GM12891 (cell line): ENCODE measurements at regions not wholly inside any gene's neighbourhood (a gene's known extent, or its start where the extent isn't known, plus 50 kb on each side); places are given as distances from the start of the nearest gene placed in this dataset.

Source experiments
- DNase-seq: peaks from one replicate; pipeline ENCODE4 v3.0.0; 2011; ENCODE audit warnings: low spot score; ENCODE audit not compliant: insufficient read length
- FAIRE-seq: peaks from 2 replicates; lab custom pipeline; 2011; peaks lifted over from hg19 to GRCh38; lab: Jason Lieb, UNC
- PAX5 ChIP-seq: IDR thresholded peaks from 2 replicates; pipeline ENCODE4 v1.6.1; 2011; ENCODE audit warnings: low read length, moderate library complexity, mild to moderate bottlenecking; ENCODE audit not compliant: insufficient read depth, severe bottlenecking
- POLR2A ChIP-seq: IDR thresholded peaks from 2 replicates; pipeline ENCODE4 v1.6.1; 2011; ENCODE audit warnings: low read depth, low read length, control low read depth
- POLR2AphosphoS5 ChIP-seq: IDR thresholded peaks from 2 replicates; pipeline ENCODE4 v1.6.1; 2011; ENCODE audit warnings: low read depth, low read length, control low read depth
- POU2F2 ChIP-seq: IDR thresholded peaks from 2 replicates; pipeline ENCODE4 v1.6.1; 2011; ENCODE audit warnings: low read depth, mild to moderate bottlenecking, control low read depth, low read length, moderate library complexity
- SPI1 ChIP-seq: IDR thresholded peaks from 2 replicates; pipeline ENCODE4 v1.6.1; 2011; ENCODE audit warnings: low read depth, low read length, control low read depth
- TAF1 ChIP-seq: IDR thresholded peaks from 2 replicates; pipeline ENCODE4 v1.6.1; 2011; ENCODE audit warnings: low read depth, low read length, control low read depth

DNA sequence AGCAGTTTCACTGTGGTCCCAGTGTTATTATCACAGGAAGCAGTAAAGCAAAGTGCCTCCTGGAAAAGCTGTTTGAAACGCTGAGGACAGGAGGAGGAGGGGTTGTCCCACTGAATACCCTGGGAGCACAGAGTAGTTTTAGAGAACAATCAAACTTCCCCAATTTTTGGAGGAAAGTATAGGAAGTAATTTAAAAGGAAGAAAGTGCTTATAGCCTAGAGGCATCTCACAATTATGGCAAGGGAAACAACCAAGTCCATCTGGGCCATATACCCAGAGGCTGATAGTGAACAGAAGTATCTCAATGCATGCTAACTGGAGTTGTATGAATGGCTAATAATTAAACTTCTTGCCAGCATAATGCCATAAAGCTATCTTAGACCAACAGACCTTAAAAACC, 137.2 kb upstream of the EPHA6 start:
- no peak for DNase-seq
- no peak for FAIRE-seq
- TF ChIP-seq TAF1 (no peak), PAX5 (no peak), SPI1 (no peak), POU2F2 (no peak), POLR2AphosphoS5 (no peak), POLR2A (no peak)

DNA sequence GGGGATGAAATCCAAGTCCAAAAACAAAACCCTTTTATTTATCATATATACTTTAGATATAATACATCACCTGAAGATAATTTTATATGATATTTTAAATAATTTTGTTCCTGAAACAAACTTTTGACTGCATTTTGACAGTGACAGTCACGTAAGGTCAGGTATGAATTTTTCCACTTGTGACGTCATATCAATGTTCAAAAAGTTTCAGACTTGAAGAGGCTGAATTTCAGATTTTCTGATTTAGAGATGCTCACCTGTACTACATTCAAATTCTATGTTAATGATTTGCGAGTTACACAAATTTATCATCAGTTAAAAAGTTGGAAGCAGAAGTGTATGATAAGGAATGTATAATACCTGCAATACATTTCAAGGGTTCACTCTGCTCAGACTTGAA, 136.1 kb upstream of the EPHA6 start:
- TF ChIP-seq SPI1: no peak
- FAIRE-seq (no peak), DNase-seq (no peak)

DNA sequence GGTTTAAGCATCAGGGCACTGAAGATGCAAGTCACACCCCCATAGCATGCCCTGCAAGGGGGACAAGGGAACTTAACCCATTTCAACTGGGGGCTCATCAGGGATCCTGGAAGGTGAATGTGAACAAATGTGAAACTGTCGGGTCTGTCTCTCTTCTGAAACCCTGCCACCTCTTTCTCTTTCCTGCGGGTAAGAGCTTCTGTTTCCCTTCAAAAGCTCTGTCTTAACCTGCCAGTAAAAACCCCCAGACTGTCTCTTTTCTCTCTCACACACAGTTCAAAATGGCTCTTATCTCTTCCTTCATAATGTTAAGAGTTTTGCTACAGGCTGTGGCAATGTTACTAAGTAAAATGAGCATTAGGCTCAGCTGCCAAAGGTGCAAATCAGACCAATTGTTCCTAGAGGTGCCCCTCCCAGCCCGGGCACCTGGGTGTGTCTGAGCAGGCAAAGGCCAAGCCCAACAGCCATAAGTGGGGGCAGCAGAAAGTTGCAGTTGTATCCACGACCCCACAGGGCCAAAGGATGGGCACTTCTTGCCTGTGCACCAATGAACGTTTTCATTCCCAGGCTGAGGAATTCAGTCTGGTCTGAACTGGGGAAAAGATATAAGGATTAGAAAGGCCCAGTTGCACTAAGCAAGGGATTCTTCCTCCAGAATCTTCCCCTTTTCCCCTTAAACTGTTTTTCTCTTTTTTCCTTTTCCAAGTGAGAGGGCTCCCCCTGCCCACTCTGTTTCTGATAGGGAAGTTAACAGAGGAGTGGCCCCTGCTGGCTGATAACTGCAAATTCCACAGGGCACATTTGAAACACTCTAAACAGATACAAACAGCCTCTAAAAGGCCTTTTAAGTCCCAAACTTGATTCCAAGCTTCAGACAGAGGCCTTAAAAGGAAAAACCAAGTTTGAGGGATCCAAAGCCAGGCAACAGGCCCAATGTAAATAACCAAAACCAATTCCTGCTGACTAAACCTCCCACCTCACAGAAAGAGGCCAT, 113.8 kb upstream of the EPHA6 start:
- no peak for DNase-seq
- FAIRE-seq: no peak

DNA sequence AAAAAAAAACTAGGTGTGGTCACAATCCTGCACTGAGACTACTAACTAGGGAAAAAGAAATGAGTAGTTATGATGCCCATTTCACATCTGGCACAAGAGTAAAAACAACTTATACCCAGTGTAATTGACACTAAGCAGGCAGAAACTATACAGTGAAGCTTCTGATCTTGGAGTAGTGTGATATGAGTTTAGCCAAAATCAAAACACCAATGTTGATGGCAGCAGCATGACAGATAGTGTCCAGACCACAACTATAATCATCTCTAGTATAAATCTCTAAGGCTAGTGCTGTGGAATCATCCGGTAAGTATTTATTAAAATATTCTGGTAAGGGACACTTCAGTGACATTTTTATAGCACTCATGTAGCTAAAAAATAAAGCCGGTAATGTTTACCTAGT, 108.5 kb upstream of the EPHA6 start:
- FAIRE-seq (no peak), DNase-seq (no peak)
- TF ChIP-seq SPI1: no peak
- no peak for TF ChIP-seq POLR2A
- no peak for TF ChIP-seq TAF1
- no peak for TF ChIP-seq PAX5
- TF ChIP-seq POLR2AphosphoS5: no peak
- no peak for TF ChIP-seq POU2F2

More for the DNA sequence above, 113.8 kb upstream of the EPHA6 start:
- TF ChIP-seq POU2F2 (no peak), PAX5 (no peak), SPI1 (no peak), POLR2AphosphoS5 (no peak), POLR2A (no peak), TAF1 (no peak)

DNA sequence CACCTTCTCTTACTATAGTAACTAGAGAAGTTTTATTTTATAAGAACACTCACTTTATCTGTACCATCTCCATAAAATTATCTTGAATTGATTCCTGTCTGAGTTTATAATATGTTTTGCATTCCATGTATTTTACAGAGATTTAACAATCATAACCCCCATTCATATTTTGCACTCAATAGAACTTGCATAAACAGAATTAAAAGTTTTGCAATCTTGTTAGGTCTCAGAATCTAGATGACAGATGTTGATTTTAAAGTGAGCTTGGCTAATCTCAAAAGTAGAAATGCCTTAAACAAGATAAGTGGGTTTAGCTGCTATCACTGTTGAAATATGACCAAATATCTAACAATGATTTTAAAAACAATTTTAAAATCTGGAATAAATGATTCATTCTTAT, 107.9 kb upstream of the EPHA6 start:
- no peak for TF ChIP-seq POU2F2
- TF ChIP-seq TAF1: no peak
- TF ChIP-seq POLR2A: no peak
- TF ChIP-seq POLR2AphosphoS5: no peak
- no peak for TF ChIP-seq SPI1
- TF ChIP-seq PAX5: no peak
- FAIRE-seq (no peak), DNase-seq (no peak)

DNA sequence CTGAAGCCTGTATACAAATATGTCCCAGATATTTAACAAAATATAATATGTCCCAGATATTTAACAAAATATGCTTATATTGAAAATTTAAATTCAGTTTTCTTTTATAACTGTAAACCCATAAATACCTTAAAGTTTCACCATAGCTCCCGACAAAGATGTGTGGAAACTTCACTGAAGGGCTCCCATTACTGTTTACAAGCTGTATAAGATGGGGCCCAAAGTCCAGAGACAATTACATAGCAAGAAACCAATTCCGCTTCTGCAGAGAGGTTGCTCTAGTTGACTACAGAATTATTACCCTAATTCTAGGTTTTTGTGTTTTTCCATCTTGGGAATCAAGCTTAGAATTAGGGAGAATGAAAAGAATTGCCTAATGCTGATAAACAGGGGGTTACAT, 102.6 kb upstream of the EPHA6 start:
- FAIRE-seq (no peak), DNase-seq (no peak)

DNA sequence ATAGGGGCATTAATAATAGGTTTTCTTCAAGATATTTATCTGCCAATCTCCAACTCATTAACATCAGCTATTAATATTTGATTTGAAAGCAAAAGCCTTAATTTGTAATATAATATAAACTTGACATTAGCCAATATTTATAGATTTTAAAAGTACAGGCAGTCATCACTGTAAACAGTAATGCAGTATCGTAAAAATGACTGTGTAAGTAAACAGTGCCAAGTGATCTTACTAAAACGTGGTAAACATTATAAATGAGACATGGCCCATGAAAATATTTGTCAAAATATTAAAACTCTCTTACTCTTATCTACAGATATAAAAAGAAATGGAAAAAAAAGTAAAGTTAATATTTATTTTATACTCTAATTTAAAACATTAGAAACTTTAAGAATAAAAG, 101.6 kb upstream of the EPHA6 start:
- DNase-seq (no peak), FAIRE-seq (no peak)
- TF ChIP-seq POLR2AphosphoS5 (no peak), POLR2A (no peak), SPI1 (no peak)

More for the DNA sequence above, 102.6 kb upstream of the EPHA6 start:
- TF ChIP-seq POU2F2 (no peak), POLR2A (no peak), PAX5 (no peak), POLR2AphosphoS5 (no peak)

DNA sequence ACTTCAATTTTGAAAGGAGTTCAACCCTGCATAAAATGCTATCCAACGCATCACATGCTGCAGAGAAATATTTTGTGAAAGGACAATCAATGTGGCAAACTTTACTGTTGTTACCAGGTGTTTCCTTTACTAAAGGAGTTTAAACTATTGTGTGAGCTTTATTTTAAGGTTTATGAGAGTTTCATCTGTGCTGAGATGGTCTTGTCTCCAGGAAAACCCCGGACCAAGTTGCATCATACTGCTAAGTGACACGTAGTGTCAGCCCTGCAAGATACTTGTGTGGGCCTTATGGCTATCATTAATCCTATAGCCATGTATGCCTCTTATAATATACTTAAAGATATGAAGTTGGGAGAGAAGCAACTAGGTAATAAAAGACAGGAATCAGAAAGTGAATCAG, 94.5 kb upstream of the EPHA6 start:
- FAIRE-seq (no peak), DNase-seq (no peak)
- no peak for TF ChIP-seq POLR2AphosphoS5
- TF ChIP-seq POU2F2: no peak
- TF ChIP-seq TAF1: no peak
- TF ChIP-seq POLR2A: no peak
- TF ChIP-seq SPI1: no peak
- no peak for TF ChIP-seq PAX5

DNA sequence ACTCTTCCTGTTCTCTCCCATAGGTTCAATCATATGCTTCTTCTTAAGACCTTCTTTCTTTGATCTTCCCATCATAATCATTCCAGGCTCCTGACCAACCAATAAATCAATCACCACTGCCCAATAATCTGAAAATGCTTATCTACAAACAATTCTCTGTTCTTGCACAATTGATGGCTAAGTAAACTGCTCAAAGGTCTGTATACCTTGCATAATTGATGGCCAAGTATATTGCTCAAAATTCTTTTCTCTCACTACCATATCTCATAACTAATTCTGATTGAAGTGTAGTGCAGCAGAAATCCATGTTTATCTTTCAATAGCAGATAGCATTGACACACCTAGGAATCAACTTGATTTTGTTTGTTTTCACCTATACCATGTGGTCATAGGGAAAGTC, 83.4 kb upstream of the EPHA6 start:
- no peak for DNase-seq
- no peak for FAIRE-seq
- TF ChIP-seq SPI1 (no peak), PAX5 (no peak), POLR2AphosphoS5 (no peak)

DNA sequence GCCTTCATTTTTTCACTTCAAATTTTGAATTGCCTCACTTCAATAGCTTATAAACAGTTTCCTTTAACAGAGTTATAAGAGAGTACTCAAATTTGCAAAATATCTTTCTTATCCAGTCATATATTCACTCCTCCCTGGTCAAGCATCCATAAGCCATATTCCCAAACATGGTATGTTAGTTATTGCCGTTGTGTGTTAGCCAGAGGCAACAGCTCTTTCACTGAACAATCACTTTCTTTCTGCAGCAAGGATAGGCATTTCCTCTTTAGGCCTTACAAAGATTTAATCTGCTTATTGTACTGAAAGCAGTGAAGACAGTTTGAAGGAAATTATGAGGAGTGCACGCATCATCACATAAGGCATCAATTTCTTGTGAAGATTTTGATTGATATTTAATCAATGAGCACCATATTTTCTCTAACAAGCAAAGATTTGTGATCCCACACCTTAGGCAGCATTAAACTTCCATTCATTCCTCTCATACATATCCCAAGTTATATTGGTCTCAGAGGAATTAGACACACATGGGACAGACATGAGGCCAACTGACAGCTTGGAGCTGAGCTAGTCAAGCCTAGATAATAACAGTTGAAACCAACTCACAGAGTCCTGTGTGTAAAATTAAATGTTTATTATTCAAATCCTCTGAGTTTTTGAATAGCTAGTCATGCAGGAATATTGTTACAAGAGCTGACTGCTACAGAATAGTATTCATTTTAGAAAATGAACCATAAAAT, 80.0 kb upstream of the EPHA6 start:
- TF ChIP-seq POLR2AphosphoS5 (no peak), POU2F2 (no peak), PAX5 (no peak), TAF1 (no peak), SPI1 (no peak), POLR2A (no peak)
- no peak for DNase-seq
- no peak for FAIRE-seq
